SK-N-SH (cell line): ENCODE measurements at regions not wholly inside any gene's neighbourhood (a gene's known extent, or its start where the extent isn't known, plus 50 kb on each side); places are given as distances from the start of the nearest gene placed in this dataset.

Experiments used
- EP300 ChIP-seq, 2 experiments: IDR thresholded peaks; 2 replicates each; pipeline versions ENCODE4 v1.4.0 to v1.6.1; 2012; ENCODE audit warnings: borderline replicate concordance in 1 of 2, low read depth in 1 of 2, low read length in 1 of 2
- SMC3 ChIP-seq: IDR thresholded peaks from 2 replicates; pipeline ENCODE4 v1.6.1; 2012; ENCODE audit warnings: low read depth, low read length, improper control_type of control experiment
- TCF12 ChIP-seq: IDR thresholded peaks from 2 replicates; pipeline ENCODE4 v1.4.0; 2012
- YY1 ChIP-seq: IDR thresholded peaks from 2 replicates; pipeline ENCODE4 v1.4.0; 2012; ENCODE audit warnings: low read depth, mild to moderate bottlenecking
- TF ChIP-seq, protein P1 (sequence below): fragments of 200-600 bp; sonication (generic); IDR thresholded peaks from 2 replicates; pipeline ENCODE4 v1.6.1; 2017; ENCODE audit warnings: antibody characterized with exemption, mild to moderate bottlenecking, moderate library complexity
- TF ChIP-seq, protein P2 (sequence below): IDR thresholded peaks from 2 replicates; pipeline ENCODE4 v1.4.0; 2012; ENCODE audit warnings: low read depth, borderline replicate concordance
- TF ChIP-seq, protein P3 (sequence below): IDR thresholded peaks from 2 replicates; pipeline ENCODE4 v1.6.1; 2012; ENCODE audit warnings: mild to moderate bottlenecking, low read depth, low read length, moderate library complexity

DNA sequence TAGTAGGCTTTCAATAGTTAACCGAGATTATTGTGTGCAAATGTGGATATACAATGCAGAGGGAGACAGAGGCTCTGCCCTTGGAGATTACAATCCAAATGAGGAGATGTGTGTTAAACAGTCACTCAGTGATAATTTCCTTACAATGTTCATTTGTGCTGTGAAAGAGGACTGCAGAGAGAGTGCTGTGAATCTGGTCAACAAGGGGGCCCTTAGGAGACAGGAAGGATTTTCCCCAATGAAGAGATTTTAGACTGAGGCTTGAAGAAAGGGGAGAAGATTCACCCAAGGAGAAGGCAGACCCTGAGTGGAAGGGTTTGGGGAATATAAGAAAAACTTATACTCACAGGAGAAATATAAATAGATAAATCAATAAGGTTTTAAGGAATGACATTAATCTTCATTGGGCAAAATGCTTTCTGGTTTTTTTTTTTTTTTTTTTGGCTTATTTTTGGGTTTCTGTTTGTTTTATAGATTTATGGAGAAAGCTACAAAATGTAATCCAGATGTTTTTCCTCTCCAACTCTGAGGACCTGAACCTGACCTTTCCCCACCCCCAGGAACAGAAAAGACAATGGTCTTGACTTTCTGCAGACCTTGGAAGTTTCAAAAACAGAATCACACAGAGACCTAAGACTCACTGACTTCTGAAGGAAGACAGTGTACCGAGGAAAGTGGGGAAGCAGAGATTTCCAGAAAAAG lies 151.3 kb upstream of the SERPINE2 start:
- TF ChIP-seq SMC3 = no peak
- TF ChIP-seq, protein P1, sequence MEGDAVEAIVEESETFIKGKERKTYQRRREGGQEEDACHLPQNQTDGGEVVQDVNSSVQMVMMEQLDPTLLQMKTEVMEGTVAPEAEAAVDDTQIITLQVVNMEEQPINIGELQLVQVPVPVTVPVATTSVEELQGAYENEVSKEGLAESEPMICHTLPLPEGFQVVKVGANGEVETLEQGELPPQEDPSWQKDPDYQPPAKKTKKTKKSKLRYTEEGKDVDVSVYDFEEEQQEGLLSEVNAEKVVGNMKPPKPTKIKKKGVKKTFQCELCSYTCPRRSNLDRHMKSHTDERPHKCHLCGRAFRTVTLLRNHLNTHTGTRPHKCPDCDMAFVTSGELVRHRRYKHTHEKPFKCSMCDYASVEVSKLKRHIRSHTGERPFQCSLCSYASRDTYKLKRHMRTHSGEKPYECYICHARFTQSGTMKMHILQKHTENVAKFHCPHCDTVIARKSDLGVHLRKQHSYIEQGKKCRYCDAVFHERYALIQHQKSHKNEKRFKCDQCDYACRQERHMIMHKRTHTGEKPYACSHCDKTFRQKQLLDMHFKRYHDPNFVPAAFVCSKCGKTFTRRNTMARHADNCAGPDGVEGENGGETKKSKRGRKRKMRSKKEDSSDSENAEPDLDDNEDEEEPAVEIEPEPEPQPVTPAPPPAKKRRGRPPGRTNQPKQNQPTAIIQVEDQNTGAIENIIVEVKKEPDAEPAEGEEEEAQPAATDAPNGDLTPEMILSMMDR = no peak
- TF ChIP-seq, protein P2, sequence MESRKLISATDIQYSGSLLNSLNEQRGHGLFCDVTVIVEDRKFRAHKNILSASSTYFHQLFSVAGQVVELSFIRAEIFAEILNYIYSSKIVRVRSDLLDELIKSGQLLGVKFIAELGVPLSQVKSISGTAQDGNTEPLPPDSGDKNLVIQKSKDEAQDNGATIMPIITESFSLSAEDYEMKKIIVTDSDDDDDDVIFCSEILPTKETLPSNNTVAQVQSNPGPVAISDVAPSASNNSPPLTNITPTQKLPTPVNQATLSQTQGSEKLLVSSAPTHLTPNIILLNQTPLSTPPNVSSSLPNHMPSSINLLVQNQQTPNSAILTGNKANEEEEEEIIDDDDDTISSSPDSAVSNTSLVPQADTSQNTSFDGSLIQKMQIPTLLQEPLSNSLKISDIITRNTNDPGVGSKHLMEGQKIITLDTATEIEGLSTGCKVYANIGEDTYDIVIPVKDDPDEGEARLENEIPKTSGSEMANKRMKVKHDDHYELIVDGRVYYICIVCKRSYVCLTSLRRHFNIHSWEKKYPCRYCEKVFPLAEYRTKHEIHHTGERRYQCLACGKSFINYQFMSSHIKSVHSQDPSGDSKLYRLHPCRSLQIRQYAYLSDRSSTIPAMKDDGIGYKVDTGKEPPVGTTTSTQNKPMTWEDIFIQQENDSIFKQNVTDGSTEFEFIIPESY = no peak
- TF ChIP-seq TCF12 = peak; percentile 43; the same call in 1 of the 2 replicates
- no peak for TF ChIP-seq YY1
- TF ChIP-seq, protein P3, sequence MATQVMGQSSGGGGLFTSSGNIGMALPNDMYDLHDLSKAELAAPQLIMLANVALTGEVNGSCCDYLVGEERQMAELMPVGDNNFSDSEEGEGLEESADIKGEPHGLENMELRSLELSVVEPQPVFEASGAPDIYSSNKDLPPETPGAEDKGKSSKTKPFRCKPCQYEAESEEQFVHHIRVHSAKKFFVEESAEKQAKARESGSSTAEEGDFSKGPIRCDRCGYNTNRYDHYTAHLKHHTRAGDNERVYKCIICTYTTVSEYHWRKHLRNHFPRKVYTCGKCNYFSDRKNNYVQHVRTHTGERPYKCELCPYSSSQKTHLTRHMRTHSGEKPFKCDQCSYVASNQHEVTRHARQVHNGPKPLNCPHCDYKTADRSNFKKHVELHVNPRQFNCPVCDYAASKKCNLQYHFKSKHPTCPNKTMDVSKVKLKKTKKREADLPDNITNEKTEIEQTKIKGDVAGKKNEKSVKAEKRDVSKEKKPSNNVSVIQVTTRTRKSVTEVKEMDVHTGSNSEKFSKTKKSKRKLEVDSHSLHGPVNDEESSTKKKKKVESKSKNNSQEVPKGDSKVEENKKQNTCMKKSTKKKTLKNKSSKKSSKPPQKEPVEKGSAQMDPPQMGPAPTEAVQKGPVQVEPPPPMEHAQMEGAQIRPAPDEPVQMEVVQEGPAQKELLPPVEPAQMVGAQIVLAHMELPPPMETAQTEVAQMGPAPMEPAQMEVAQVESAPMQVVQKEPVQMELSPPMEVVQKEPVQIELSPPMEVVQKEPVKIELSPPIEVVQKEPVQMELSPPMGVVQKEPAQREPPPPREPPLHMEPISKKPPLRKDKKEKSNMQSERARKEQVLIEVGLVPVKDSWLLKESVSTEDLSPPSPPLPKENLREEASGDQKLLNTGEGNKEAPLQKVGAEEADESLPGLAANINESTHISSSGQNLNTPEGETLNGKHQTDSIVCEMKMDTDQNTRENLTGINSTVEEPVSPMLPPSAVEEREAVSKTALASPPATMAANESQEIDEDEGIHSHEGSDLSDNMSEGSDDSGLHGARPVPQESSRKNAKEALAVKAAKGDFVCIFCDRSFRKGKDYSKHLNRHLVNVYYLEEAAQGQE = no peak
- 0 out of 4 replicates have a peak, but pooled peaks of 1 of the 2 experiments have one; percentile 8 for TF ChIP-seq EP300 (IDR thresholded peaks at IDR 0.05; ENCODE audit: borderline replicate concordance in 1 of 2, low read depth in 1 of 2, low read length in 1 of 2)
